ENCODE measurements at regions not wholly inside any gene's neighbourhood (a gene's known extent, or its start where the extent isn't known, plus 50 kb on each side); places are given as distances from the start of the nearest gene placed in this dataset.

GRCh38 chr18:53605198-53605597, 619.3 kb downstream of the MBD2 start:
- TF ChIP-seq, protein P1, sequence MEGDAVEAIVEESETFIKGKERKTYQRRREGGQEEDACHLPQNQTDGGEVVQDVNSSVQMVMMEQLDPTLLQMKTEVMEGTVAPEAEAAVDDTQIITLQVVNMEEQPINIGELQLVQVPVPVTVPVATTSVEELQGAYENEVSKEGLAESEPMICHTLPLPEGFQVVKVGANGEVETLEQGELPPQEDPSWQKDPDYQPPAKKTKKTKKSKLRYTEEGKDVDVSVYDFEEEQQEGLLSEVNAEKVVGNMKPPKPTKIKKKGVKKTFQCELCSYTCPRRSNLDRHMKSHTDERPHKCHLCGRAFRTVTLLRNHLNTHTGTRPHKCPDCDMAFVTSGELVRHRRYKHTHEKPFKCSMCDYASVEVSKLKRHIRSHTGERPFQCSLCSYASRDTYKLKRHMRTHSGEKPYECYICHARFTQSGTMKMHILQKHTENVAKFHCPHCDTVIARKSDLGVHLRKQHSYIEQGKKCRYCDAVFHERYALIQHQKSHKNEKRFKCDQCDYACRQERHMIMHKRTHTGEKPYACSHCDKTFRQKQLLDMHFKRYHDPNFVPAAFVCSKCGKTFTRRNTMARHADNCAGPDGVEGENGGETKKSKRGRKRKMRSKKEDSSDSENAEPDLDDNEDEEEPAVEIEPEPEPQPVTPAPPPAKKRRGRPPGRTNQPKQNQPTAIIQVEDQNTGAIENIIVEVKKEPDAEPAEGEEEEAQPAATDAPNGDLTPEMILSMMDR (conservative IDR thresholded peaks at IDR 0.05 in 1 of 2, IDR thresholded peaks at IDR 0.05 in 1 of 2; ENCODE audit: low read depth in 1 of 2, low read length in 2 of 2): no peak
- TF ChIP-seq EZH2 (IDR thresholded peaks at IDR 0.05; ENCODE audit: low read length, missing control alignments): no peak

All from fibroblast of lung (primary cell).